GM23338 (cell line): ENCODE measurements at regions not wholly inside any gene's neighbourhood (a gene's known extent, or its start where the extent isn't known, plus 50 kb on each side); places are given as distances from the start of the nearest gene placed in this dataset.

Experiments
- ATAC-seq: fragments of 200-7000 bp; cut with Tn5 transposase; 3 replicates; pipeline ENCODE4 v1.9.1; 2020
- DNase-seq: peaks from one replicate; pipeline ENCODE4 v3.0.0-alpha.2; 2015; ENCODE audit warnings: low spot score
- H2AFZ ChIP-seq: fragments of 200-600 bp; sonication (generic); 2 replicates; pipeline ENCODE4 v1.8.0; 2016; ENCODE audit warnings: antibody characterized with exemption, mild to moderate bottlenecking, moderate library complexity
- H3F3A ChIP-seq: fragments of 200-600 bp; sonication (generic); replicated peaks from 2 replicates; pipeline ENCODE4 v1.8.0; 2017; ENCODE audit warnings: antibody characterized with exemption, mixed run types, low read depth
- H3K27ac ChIP-seq: fragments of 200-600 bp; sonication (generic); 2 replicates; pipeline ENCODE4 v1.6.1; 2016; ENCODE audit warnings: low read depth
- H3K27me3 ChIP-seq: fragments of 200-600 bp; sonication (generic); 2 replicates; pipeline ENCODE4 v1.8.0; 2016; ENCODE audit warnings: mild to moderate bottlenecking, mixed run types, moderate library complexity; ENCODE audit not compliant: insufficient read depth
- H3K36me3 ChIP-seq: fragments of 200-600 bp; sonication (generic); 2 replicates; pipeline ENCODE4 v1.8.0; 2016; ENCODE audit warnings: mild to moderate bottlenecking; ENCODE audit not compliant: insufficient read depth
- H3K4me1 ChIP-seq: fragments of 200-600 bp; sonication (generic); 2 replicates; pipeline ENCODE4 v1.8.0; 2016; ENCODE audit warnings: mild to moderate bottlenecking, moderate library complexity; ENCODE audit not compliant: insufficient read depth
- H3K4me2 ChIP-seq: fragments of 200-600 bp; sonication (generic); 2 replicates; pipeline ENCODE4 v1.7.1; 2017; ENCODE audit warnings: mixed run types
- H3K4me3 ChIP-seq: fragments of 200-600 bp; sonication (generic); 2 replicates; pipeline ENCODE4 v1.6.1; 2016; ENCODE audit warnings: mixed run types
- H3K79me2 ChIP-seq: fragments of 200-600 bp; sonication (generic); replicated peaks from 2 replicates; pipeline ENCODE4 v1.8.0; 2017; ENCODE audit warnings: mild to moderate bottlenecking; ENCODE audit not compliant: insufficient read depth
- H3K9me2 ChIP-seq: fragments of 200-600 bp; sonication (generic); 2 replicates; pipeline ENCODE4 v1.8.0; 2017; ENCODE audit not compliant: insufficient read depth
- H4K20me1 ChIP-seq: fragments of 200-600 bp; sonication (generic); replicated peaks from 2 replicates; pipeline ENCODE4 v1.8.0; 2017; ENCODE audit warnings: mild to moderate bottlenecking; ENCODE audit not compliant: insufficient read depth
- H3K27ac Mint-ChIP-seq: 2 replicates; pipeline ENCODE4 v1.8.0; 2020; ENCODE audit warnings: inconsistent platforms, mild to moderate bottlenecking, moderate library complexity, mixed read lengths
- H3K27me3 Mint-ChIP-seq: 3 replicates; pipeline ENCODE4 v1.8.0; 2022; ENCODE audit warnings: low read depth, mild to moderate bottlenecking, moderate library complexity, mixed read lengths, inconsistent platforms; ENCODE audit not compliant: insufficient read depth, poor library complexity
- H3K36me3 Mint-ChIP-seq: 3 replicates; pipeline ENCODE4 v1.8.0; 2021; ENCODE audit warnings: low read depth, mild to moderate bottlenecking, inconsistent platforms, moderate library complexity, mixed read lengths
- H3K4me1 Mint-ChIP-seq: 3 replicates; pipeline ENCODE4 v1.8.0; 2020; ENCODE audit warnings: mild to moderate bottlenecking, inconsistent platforms, mixed read lengths
- H3K4me3 Mint-ChIP-seq: 3 replicates; pipeline ENCODE4 v1.8.0; 2021; ENCODE audit warnings: moderate library complexity, mild to moderate bottlenecking, inconsistent platforms, mixed read lengths
- H3K9me3 Mint-ChIP-seq: 3 replicates; pipeline ENCODE4 v1.8.0; 2020; ENCODE audit warnings: moderate library complexity, mild to moderate bottlenecking, inconsistent platforms, mixed read lengths
- JUNB ChIP-seq: IDR thresholded peaks from one replicate; pipeline ENCODE4 v1.6.1; 2016; ENCODE audit warnings: antibody characterized with exemption; ENCODE audit not compliant: unreplicated experiment
- NANOG ChIP-seq: IDR thresholded peaks from 2 replicates; pipeline ENCODE4 v1.6.1; 2016; ENCODE audit warnings: antibody characterized with exemption, borderline replicate concordance
- REST ChIP-seq: IDR thresholded peaks from one replicate; pipeline ENCODE4 v1.6.1; 2018; ENCODE audit warnings: antibody characterized with exemption; ENCODE audit not compliant: unreplicated experiment
- ZNF462 ChIP-seq: fragments of 250-450 bp; sonication (Bioruptor Pico); IDR thresholded peaks from 2 replicates; pipeline ENCODE4 v1.5.0; 2020; ENCODE audit warnings: mild to moderate bottlenecking, moderate library complexity

- Histone ChIP-seq H3K36me3 (no peaks in the 10 kb centered on the region), H4K20me1 (no peaks in the 10 kb centered on the region), H3K9me2 (peaks cover 2% of the 10 kb centered on the region), H3K4me2 (no peak overlapping the region), H2AFZ (no peak overlapping the region), H3K4me1 (no peaks in the 10 kb centered on the region), H3K27ac (no peak overlapping the region), H3F3A (no peaks in the 10 kb centered on the region), H3K27me3 (no peaks in the 10 kb centered on the region), H3K79me2 (no peaks in the 10 kb centered on the region), H3K4me3 (no peak overlapping the region)
- H3K27ac Mint-ChIP-seq = no peak overlapping the region
- no peak for DNase-seq
- no peaks in the 10 kb centered on the region for H3K4me1 Mint-ChIP-seq
- H3K36me3 Mint-ChIP-seq = peaks cover 4% of the 10 kb centered on the region; the same call in 2 of the 3 replicates
- no peak overlapping the region for H3K4me3 Mint-ChIP-seq
- no peak for TF ChIP-seq NANOG
- no peak for TF ChIP-seq ZNF462
- no peak for TF ChIP-seq JUNB
- no peak for TF ChIP-seq REST
- ATAC-seq = no peak
- H3K27me3 Mint-ChIP-seq = no peaks in the 10 kb centered on the region
- peaks cover 16% of the 10 kb centered on the region for H3K9me3 Mint-ChIP-seq
Measured at GRCh38 chr13:47639738-47640447, 361.2 kb downstream of the SUCLA2 start.
